H9 (cell line): ENCODE measurements at regions not wholly inside any gene's neighbourhood (a gene's known extent, or its start where the extent isn't known, plus 50 kb on each side); places are given as distances from the start of the nearest gene placed in this dataset.

Source experiments
- DNase-seq: peaks from one replicate; pipeline ENCODE4 v3.0.0-alpha.2; 2017
- H2AFZ ChIP-seq: one replicate; pipeline ENCODE4 v1.6.1; 2013; ENCODE audit warnings: mild to moderate bottlenecking, low read length, control low read depth, moderate library complexity
- H2AK5ac ChIP-seq: 2 replicates; pipeline ENCODE4 v1.6.1; 2013; ENCODE audit warnings: low read length, control low read depth, mixed read lengths; ENCODE audit not compliant: insufficient read length
- H2BK120ac ChIP-seq: one replicate; pipeline ENCODE4 v1.6.1; 2013; ENCODE audit warnings: low read depth, mild to moderate bottlenecking, low read length, control low read depth, inconsistent platforms; ENCODE audit not compliant: poor library complexity, severe bottlenecking
- H2BK12ac ChIP-seq: 2 replicates; pipeline ENCODE4 v1.6.1; 2013; ENCODE audit warnings: low read length, control low read depth, mixed read lengths, low read depth; ENCODE audit not compliant: insufficient read length
- H2BK15ac ChIP-seq: 2 replicates; pipeline ENCODE4 v1.6.1; 2013; ENCODE audit warnings: low read depth, low read length, control low read depth
- H2BK20ac ChIP-seq: one replicate; pipeline ENCODE4 v1.6.1; 2013; ENCODE audit warnings: low read depth, mild to moderate bottlenecking, low read length, control low read depth, inconsistent platforms; ENCODE audit not compliant: poor library complexity, severe bottlenecking
- H2BK5ac ChIP-seq: 2 replicates; pipeline ENCODE4 v1.6.1; 2013; ENCODE audit warnings: low read length, control low read depth, mixed read lengths; ENCODE audit not compliant: insufficient read length
- H3K14ac ChIP-seq: 2 replicates; pipeline ENCODE4 v1.6.1; 2013; ENCODE audit warnings: low read length, control low read depth; ENCODE audit not compliant: insufficient read depth
- H3K18ac ChIP-seq: 2 replicates; pipeline ENCODE4 v1.6.1; 2013; ENCODE audit warnings: low read depth, mild to moderate bottlenecking, mixed read lengths, low read length, control low read depth; ENCODE audit not compliant: insufficient read length
- H3K23ac ChIP-seq: 2 replicates; pipeline ENCODE4 v1.6.1; 2013; ENCODE audit warnings: low read length, control low read depth, mixed read lengths, low read depth; ENCODE audit not compliant: insufficient read length
- H3K23me2 ChIP-seq: 2 replicates; pipeline ENCODE4 v1.6.1; 2013; ENCODE audit warnings: low read depth, mild to moderate bottlenecking, mixed read lengths, low read length, control low read depth; ENCODE audit not compliant: insufficient read length, poor library complexity, severe bottlenecking
- H3K27ac ChIP-seq: 2 replicates; pipeline ENCODE4 v1.5.1; 2013; ENCODE audit warnings: low read length, control low read depth, mixed read lengths, low read depth; ENCODE audit not compliant: insufficient read length
- H3K27me3 ChIP-seq: 2 replicates; pipeline ENCODE4 v1.6.1; 2013; ENCODE audit warnings: low read length, control low read depth, inconsistent platforms; ENCODE audit not compliant: insufficient read depth
- H3K4ac ChIP-seq: 2 replicates; pipeline ENCODE4 v1.6.1; 2013; ENCODE audit warnings: low read depth, mild to moderate bottlenecking, control low read depth, inconsistent platforms, low read length, moderate library complexity
- H3K4me1 ChIP-seq: 2 replicates; pipeline ENCODE4 v1.6.1; 2013; ENCODE audit warnings: low read length, control low read depth, inconsistent platforms; ENCODE audit not compliant: insufficient read depth
- H3K4me2 ChIP-seq: 2 replicates; pipeline ENCODE4 v1.6.1; 2013; ENCODE audit warnings: low read length, control low read depth, mixed read lengths; ENCODE audit not compliant: insufficient read length, insufficient read depth
- H3K56ac ChIP-seq: 2 replicates; pipeline ENCODE4 v1.6.1; 2013; ENCODE audit warnings: low read depth, mild to moderate bottlenecking, mixed read lengths, low read length, control low read depth; ENCODE audit not compliant: insufficient read length
- H3K79me1 ChIP-seq: 2 replicates; pipeline ENCODE4 v1.6.1; 2013; ENCODE audit warnings: low read depth, mild to moderate bottlenecking, moderate library complexity, low read length, control low read depth, inconsistent platforms; ENCODE audit not compliant: insufficient read depth, poor library complexity, severe bottlenecking
- H3K79me2 ChIP-seq: 2 replicates; pipeline ENCODE4 v1.6.1; 2013; ENCODE audit warnings: low read length, control low read depth, inconsistent platforms; ENCODE audit not compliant: insufficient read depth
- H3K9ac ChIP-seq: 2 replicates; pipeline ENCODE4 v1.6.1; 2013; ENCODE audit warnings: low read length, control low read depth, mixed read lengths; ENCODE audit not compliant: insufficient read length; ENCODE audit errors: extremely low read depth
- H3K9me3 ChIP-seq: one replicate; pipeline ENCODE4 v1.6.1; 2013; ENCODE audit warnings: low read depth, low read length, inconsistent platforms; ENCODE audit not compliant: control insufficient read depth
- H3T11ph ChIP-seq: one replicate; pipeline ENCODE4 v1.6.1; 2013; ENCODE audit warnings: mild to moderate bottlenecking, low read length, control low read depth, inconsistent platforms
- H4K20me1 ChIP-seq: one replicate; pipeline ENCODE4 v1.6.1; 2013; ENCODE audit not compliant: control insufficient read depth, insufficient read length, insufficient read depth
- H4K5ac ChIP-seq: 2 replicates; pipeline ENCODE4 v1.6.1; 2013; ENCODE audit warnings: low read depth, mild to moderate bottlenecking, mixed read lengths, low read length, control low read depth; ENCODE audit not compliant: insufficient read length
- H4K8ac ChIP-seq: replicated peaks from 2 replicates; pipeline ENCODE4 v1.6.1; 2013; ENCODE audit warnings: low read length, control low read depth, mixed read lengths, low read depth; ENCODE audit not compliant: insufficient read length
- H4K91ac ChIP-seq: 2 replicates; pipeline ENCODE4 v1.6.1; 2013; ENCODE audit warnings: low read depth, mild to moderate bottlenecking, moderate library complexity, mixed read lengths, low read length, control low read depth; ENCODE audit not compliant: insufficient read length
- H3K27ac Mint-ChIP-seq, 3 experiments: 2 replicates in 2 of 3; 3 replicates in 1 of 3; pipeline ENCODE4 v1.8.0; 2020 to 2021; ENCODE audit warnings: mixed read lengths in 3 of 3, mild to moderate bottlenecking in 1 of 3, moderate library complexity in 1 of 3
- H3K27me3 Mint-ChIP-seq: 2 replicates; pipeline ENCODE4 v1.8.0; 2021; ENCODE audit warnings: low read depth, mild to moderate bottlenecking, moderate library complexity, mixed read lengths
- H3K36me3 Mint-ChIP-seq, 3 experiments: 2 replicates in 2 of 3; 3 replicates in 1 of 3; pipeline ENCODE4 v1.8.0; 2020 to 2021; ENCODE audit warnings: low read depth in 3 of 3, mixed read lengths in 3 of 3; ENCODE audit not compliant: insufficient read depth in 1 of 3
- H3K4me1 Mint-ChIP-seq, 2 experiments: 2 replicates each; pipeline ENCODE4 v1.8.0; 2020; ENCODE audit warnings: mixed read lengths in 2 of 2
- H3K4me3 Mint-ChIP-seq, 2 experiments: 2 replicates in 1 of 2; 3 replicates in 1 of 2; pipeline ENCODE4 v1.8.0; 2020 to 2021; ENCODE audit warnings: mild to moderate bottlenecking in 2 of 2, mixed read lengths in 2 of 2, moderate library complexity in 1 of 2
- H3K9me3 Mint-ChIP-seq, 2 experiments: 2 replicates in 1 of 2; 3 replicates in 1 of 2; pipeline ENCODE4 v1.8.0; 2020; ENCODE audit warnings: mild to moderate bottlenecking in 2 of 2, mixed read lengths in 2 of 2, moderate library complexity in 1 of 2
- WGBS: extraction: QIAGEN DNeasy Blood & Tissue Kit; methylation state at CpG from one replicate; pipeline ENCODE4 v1.1.7; 2013; ENCODE audit warnings: missing lambda C conversion rate, low lambda C conversion rate, mixed read lengths; ENCODE audit not compliant: insufficient read length; ENCODE audit errors: extremely low coverage; 5-methylcytosine and 5-hydroxymethylcytosine counted together
- TF ChIP-seq, protein P1 (sequence below): fragments of 200-600 bp; sonication (generic); conservative IDR thresholded peaks from 3 replicates; pipeline ENCODE4 v1.8.0; 2021; ENCODE audit warnings: antibody characterized with exemption, mild to moderate bottlenecking

DNA sequence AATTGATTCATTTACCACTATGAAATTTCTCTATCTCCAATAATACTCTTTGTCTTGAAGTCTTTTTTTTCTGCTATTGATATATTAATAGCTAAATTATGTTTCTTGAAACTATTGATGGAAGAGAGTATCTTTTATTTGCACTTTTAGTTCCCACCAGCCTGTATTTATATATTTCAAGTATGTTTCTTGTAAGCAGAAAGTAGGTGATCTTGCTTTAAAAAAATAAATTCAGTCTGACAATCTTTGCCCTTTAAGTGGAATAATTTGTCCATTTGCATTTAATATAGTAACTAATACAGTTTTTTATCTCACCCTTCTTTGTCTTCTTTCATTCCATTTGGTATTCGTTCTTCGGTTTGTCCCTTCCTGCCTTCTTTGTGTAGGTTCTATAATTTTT, 790.5 kb downstream of the MCTP2 start:
- H3K9me3 ChIP-seq = no peaks in the 10 kb centered on the region
- H3K27ac Mint-ChIP-seq = no peak overlapping the region
- DNase-seq = no peak
- H3K27me3 Mint-ChIP-seq = no peaks in the 10 kb centered on the region
- H3K79me1 ChIP-seq = no peaks in the 10 kb centered on the region
- no peaks in the 10 kb centered on the region for H3K4me1 ChIP-seq
- H3K14ac ChIP-seq = no peak overlapping the region
- H3K56ac ChIP-seq = no peak overlapping the region
- no peak overlapping the region for H2BK12ac ChIP-seq
- no peak overlapping the region for H2AK5ac ChIP-seq
- H3K27me3 ChIP-seq = no peaks in the 10 kb centered on the region
- no peaks in the 10 kb centered on the region for H4K20me1 ChIP-seq
- no peak overlapping the region for H3K27ac ChIP-seq
- no peak overlapping the region for H2BK20ac ChIP-seq
- no peak overlapping the region for H2BK15ac ChIP-seq
- H3K23me2 ChIP-seq = no peaks in the 10 kb centered on the region
- peaks cover 14 to 21% of the 10 kb centered on the region in 2 experiments for H3K4me1 Mint-ChIP-seq
- H4K8ac ChIP-seq = no peak overlapping the region
- no peaks in the 10 kb centered on the region; a peak in 1 of 7 replicates for H3K36me3 Mint-ChIP-seq
- no peak overlapping the region for H3K9ac ChIP-seq
- no peak overlapping the region for H4K5ac ChIP-seq
- H3K4me3 Mint-ChIP-seq = no peak overlapping the region
- no peak overlapping the region for H3K4me2 ChIP-seq
- H3K23ac ChIP-seq = no peak overlapping the region
- no peak overlapping the region for H2BK120ac ChIP-seq
- no peak overlapping the region for H3T11ph ChIP-seq
- no peak overlapping the region for H4K91ac ChIP-seq
- H2AFZ ChIP-seq = no peak overlapping the region
- no peak overlapping the region for H2BK5ac ChIP-seq
- H3K9me3 Mint-ChIP-seq = no peaks in the 10 kb centered on the region; a peak in 1 of 5 replicates
- H3K18ac ChIP-seq = no peak overlapping the region
- no CpG with 5 or more reads among the region's 2 CpGs for WGBS
- H3K4ac ChIP-seq = no peak overlapping the region
- TF ChIP-seq, protein P1, sequence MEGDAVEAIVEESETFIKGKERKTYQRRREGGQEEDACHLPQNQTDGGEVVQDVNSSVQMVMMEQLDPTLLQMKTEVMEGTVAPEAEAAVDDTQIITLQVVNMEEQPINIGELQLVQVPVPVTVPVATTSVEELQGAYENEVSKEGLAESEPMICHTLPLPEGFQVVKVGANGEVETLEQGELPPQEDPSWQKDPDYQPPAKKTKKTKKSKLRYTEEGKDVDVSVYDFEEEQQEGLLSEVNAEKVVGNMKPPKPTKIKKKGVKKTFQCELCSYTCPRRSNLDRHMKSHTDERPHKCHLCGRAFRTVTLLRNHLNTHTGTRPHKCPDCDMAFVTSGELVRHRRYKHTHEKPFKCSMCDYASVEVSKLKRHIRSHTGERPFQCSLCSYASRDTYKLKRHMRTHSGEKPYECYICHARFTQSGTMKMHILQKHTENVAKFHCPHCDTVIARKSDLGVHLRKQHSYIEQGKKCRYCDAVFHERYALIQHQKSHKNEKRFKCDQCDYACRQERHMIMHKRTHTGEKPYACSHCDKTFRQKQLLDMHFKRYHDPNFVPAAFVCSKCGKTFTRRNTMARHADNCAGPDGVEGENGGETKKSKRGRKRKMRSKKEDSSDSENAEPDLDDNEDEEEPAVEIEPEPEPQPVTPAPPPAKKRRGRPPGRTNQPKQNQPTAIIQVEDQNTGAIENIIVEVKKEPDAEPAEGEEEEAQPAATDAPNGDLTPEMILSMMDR = no peak
- H3K79me2 ChIP-seq = no peaks in the 10 kb centered on the region
